ENCODE measurements at regions not wholly inside any gene's neighbourhood (a gene's known extent, or its start where the extent isn't known, plus 50 kb on each side); places are given as distances from the start of the nearest gene placed in this dataset.

DNA sequence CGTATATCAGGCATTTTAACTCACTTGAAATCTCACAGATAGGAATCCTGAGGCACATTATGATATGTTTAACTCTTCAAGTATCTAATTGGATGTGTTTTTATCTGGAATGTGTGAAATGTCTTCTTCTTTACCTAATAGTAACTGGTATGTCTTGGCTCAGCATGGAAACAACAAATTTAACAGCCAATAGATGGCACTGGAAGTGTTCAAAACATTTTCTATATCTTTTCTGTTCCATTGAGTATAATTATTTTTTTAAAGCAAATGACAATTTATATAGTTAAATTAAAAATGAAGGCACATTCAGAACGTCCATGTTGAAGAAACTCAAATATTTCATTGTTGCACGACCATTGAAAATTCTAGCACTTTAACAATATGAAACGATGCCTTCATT is 164.6 kb upstream of the SLC16A7 start:
- TF ChIP-seq SP1 (IDR thresholded peaks at IDR 0.05; ENCODE audit: low read depth) (no peak), CEBPB (IDR thresholded peaks at IDR 0.05; ENCODE audit: low read depth) (no peak), POLR2AphosphoS5 (IDR thresholded peaks at IDR 0.05; ENCODE audit: low read depth, low read length) (no peak)
- TF ChIP-seq, protein P1, sequence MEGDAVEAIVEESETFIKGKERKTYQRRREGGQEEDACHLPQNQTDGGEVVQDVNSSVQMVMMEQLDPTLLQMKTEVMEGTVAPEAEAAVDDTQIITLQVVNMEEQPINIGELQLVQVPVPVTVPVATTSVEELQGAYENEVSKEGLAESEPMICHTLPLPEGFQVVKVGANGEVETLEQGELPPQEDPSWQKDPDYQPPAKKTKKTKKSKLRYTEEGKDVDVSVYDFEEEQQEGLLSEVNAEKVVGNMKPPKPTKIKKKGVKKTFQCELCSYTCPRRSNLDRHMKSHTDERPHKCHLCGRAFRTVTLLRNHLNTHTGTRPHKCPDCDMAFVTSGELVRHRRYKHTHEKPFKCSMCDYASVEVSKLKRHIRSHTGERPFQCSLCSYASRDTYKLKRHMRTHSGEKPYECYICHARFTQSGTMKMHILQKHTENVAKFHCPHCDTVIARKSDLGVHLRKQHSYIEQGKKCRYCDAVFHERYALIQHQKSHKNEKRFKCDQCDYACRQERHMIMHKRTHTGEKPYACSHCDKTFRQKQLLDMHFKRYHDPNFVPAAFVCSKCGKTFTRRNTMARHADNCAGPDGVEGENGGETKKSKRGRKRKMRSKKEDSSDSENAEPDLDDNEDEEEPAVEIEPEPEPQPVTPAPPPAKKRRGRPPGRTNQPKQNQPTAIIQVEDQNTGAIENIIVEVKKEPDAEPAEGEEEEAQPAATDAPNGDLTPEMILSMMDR (IDR thresholded peaks at IDR 0.05 in 2 of 3, conservative IDR thresholded peaks at IDR 0.05 in 1 of 3; ENCODE audit: borderline replicate concordance in 1 of 3, insufficient read depth in 1 of 3, low read depth in 2 of 3, low read length in 2 of 3): peak in 2 of 3 experiments; percentile 16 to 19; a peak in 1 of 6 replicates
- TF ChIP-seq, protein P2, sequence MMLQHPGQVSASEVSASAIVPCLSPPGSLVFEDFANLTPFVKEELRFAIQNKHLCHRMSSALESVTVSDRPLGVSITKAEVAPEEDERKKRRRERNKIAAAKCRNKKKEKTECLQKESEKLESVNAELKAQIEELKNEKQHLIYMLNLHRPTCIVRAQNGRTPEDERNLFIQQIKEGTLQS (IDR thresholded peaks at IDR 0.05): no peak
- TF ChIP-seq, protein P3, sequence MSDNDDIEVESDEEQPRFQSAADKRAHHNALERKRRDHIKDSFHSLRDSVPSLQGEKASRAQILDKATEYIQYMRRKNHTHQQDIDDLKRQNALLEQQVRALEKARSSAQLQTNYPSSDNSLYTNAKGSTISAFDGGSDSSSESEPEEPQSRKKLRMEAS (IDR thresholded peaks at IDR 0.05): no peak
